GM19328 (cell line): ENCODE measurements at regions not wholly inside any gene's neighbourhood (a gene's known extent, or its start where the extent isn't known, plus 50 kb on each side); places are given as distances from the start of the nearest gene placed in this dataset.

Source experiments
- ATAC-seq: cut with Tn5 transposase; IDR thresholded peaks from one replicate; pipeline ENCODE4 v1.9.1; 2021; ENCODE audit warnings: mild to moderate bottlenecking, moderate library complexity; ENCODE audit not compliant: unreplicated experiment

DNA sequence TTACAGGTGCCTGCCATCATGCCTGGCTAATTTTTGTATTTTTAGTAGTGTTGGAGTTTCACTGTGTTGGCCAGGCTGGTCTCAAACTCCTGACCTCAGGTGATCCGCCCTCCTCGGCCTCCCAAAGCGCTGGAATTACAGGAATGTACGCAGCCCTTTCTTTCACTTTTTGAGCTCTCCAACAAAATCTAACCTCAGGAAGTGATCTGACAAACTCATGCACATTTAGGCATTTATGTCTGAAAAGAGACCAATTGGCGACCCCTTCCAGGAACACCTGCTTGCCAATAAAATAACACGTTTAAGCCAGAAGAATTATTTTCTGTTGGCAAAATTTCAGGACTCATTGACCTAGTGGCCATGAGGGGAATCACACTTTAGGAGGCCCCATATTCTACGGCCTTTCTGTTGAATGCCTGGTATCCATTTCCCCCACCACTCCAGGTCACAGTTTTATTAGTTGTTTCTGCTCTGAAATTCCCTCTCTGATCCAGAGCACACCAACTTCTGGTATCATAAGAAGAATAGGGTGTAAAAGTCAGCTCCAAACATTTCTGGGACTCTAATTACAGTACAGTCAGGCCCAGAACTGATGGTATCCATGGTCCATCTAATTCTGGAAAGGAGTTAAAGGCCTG, 65.8 kb upstream of the FRMD4A start:
- no peak for ATAC-seq

DNA sequence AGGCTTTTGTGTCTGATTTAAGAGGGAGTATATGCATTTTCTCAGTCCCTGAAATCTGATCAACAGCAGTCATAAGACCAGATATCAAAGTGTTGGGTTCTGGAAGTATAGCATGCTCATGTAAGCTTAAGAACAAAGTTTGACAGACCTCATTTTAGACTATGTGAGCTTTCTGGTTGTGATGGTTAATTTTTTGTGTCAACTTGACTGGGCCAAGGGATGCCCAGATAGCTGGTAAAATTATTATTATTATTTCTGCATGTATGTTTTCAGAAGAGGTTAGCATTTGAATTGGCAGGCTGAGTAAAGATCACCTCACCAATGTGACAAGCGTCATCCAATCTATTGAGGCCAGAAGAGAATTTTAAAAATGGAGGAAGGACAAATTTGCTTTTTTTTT, 63.5 kb upstream of the FRMD4A start:
- no peak for ATAC-seq

DNA sequence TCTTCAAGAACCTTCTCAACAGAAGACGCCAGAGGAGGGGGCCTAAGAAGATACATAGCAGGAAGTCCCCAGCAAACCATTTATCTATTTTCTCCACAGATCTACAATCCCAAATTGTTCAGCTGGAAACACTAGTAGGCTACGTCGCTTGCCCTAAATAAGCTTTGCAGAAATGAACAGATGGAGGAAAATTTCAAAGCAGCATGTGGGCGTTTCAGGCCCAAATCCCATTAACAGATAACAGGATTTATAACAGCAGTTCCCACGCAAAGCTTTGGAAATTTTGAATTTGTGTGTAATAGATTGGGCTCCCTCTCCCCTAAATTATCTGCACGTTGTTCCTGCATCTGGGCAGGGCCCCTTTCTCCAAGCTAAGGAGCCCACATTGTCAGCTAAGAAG, 60.6 kb upstream of the FRMD4A start:
- no peak for ATAC-seq

- peak; percentile 84 for ATAC-seq
Observed at GRCh38 chr10:14389981-14390590, 59.4 kb upstream of the FRMD4A start.

GRCh38 chr10:14385596-14386593, 55.2 kb upstream of the FRMD4A start:
- no peak for ATAC-seq

DNA sequence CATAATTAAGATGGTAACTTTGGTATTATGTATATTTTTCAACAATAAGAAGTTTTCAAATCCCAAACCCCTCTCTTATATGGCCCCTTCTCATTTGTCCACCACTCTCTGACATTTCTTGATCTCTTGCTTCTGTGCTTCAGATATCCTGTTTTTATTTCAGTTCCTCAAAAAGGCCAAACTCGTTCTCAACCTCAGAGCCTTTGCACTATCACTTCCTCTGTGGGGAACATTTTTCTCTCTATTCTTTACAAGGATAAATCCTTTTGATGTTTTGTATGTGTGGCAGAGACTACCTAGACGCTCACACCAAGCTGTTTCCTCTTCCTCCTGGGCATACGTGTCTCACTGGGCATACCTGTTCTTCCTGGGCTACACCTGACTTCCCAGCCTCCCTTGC, 54.2 kb upstream of the FRMD4A start:
- no peak for ATAC-seq

- no peak for ATAC-seq
Observed at GRCh38 chr10:14384116-14384730, 53.5 kb upstream of the FRMD4A start.

- ATAC-seq: no peak
Observed at GRCh38 chr10:14383266-14383665, 52.5 kb upstream of the FRMD4A start.

DNA sequence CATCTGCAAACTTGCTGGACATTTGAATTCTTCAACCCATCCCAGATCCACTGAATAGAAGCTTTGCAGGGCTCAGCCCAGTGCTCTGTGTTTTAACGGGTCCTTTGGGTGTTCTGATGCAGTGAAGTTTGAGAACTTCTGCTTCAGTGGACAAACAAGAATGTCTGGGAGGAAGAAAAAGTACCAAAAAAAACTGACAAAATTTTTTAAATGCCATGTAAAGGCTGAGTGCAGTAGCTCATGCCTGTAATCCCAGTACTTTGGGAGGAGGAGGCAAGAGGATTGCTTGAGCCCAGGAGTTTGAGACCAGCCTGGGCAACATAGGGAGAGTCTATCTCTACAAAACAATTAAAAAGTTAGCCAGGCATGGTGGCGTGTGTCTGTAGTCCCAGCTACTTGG, 51.8 kb upstream of the FRMD4A start:
- no peak for ATAC-seq

DNA sequence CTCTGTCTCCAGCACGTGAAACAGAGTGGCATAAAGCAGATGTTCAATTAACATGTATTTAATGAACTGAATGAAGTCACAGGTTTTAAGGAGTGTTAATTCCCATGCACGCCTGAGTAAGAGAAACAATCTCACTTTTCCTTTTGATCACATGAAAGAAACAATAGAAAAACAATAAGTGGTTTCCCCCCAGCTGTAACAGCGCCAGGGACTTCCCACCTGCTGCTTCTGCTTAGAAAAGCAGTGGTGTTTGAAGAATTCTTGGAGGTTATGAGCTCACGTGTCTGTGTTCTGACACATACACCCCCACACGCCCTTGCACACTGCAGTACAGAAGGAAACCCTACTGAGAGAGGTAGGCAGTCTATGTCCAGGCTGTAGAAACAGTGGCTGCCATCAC, 51.3 kb upstream of the FRMD4A start:
- no peak for ATAC-seq

- no peak for ATAC-seq
Observed at GRCh38 chr10:14381475-14381874, 50.8 kb upstream of the FRMD4A start.

DNA sequence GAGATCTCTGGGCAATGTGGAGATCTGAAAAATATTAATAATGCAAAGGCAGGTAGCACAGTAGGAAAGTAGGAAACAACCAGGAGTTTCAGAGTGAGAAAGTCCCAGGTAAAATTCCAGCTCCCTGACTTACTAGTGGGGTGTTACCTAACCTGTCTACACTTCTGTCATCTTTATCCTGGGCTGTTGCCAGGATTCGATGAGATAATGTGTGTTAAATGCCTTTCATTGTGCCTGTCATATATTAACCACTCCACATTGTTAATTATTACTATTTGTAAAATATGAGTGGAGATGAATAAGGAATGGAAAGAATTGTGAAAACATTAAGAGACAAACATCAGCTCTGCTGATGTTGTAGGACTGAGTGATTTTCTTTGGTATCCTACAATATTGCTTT, 50.0 kb upstream of the FRMD4A start:
- no peak for ATAC-seq
